ENCODE measurements at regions not wholly inside any gene's neighbourhood (a gene's known extent, or its start where the extent isn't known, plus 50 kb on each side); places are given as distances from the start of the nearest gene placed in this dataset.

DNA sequence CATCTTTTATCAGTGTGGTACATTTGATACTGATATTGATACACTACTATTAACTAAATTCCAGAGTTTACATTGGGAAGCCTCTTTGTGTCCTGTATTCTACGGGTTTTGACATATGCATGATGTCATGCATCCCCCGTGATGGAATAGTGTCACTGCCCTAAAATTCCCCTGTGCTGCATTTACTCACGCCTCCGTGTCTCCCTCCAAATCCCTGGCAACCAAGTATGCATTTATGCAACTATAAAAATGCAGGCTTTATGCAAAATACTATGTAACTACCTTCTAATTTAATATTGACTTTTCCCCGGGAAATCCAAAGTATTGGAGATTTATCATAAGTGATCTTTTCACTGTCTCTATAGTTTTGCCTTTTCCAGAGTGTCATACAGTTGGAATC lies 453.7 kb upstream of the RUNX1 start:
- TF ChIP-seq POLR2A (IDR thresholded peaks at IDR 0.05) (no peak), CTCF (IDR thresholded peaks at IDR 0.05) (no peak)

All from thyroid gland (tissue), 4 donors.